SK-N-SH treated with all-trans-retinoic acid at 6 μM for 48 hours (cell line): ENCODE measurements at regions not wholly inside any gene's neighbourhood (a gene's known extent, or its start where the extent isn't known, plus 50 kb on each side); places are given as distances from the start of the nearest gene placed in this dataset.

Experiments used
- ATAC-seq: fragments of 200-7000 bp; cut with Tn5 transposase; 3 replicates; pipeline ENCODE4 v1.9.1; 2020; ENCODE audit warnings: mild to moderate bottlenecking, moderate library complexity
- ARNTL ChIP-seq: fragments of 450-650 bp; formaldehyde crosslinking; IDR thresholded peaks from 2 replicates; pipeline ENCODE4 v1.5.0; 2020; ENCODE audit warnings: low read depth, mild to moderate bottlenecking, moderate library complexity, borderline replicate concordance
- BACH2 ChIP-seq: fragments of 250-450 bp; sonication (Bioruptor Pico); IDR thresholded peaks from 2 replicates; pipeline ENCODE4 v1.9.0; 2021; ENCODE audit warnings: mild to moderate bottlenecking, borderline replicate concordance
- CSDC2 ChIP-seq: fragments of 250-450 bp; sonication (Bioruptor Pico); IDR thresholded peaks from 2 replicates; pipeline ENCODE4 v1.5.0; 2020; ENCODE audit warnings: mild to moderate bottlenecking, moderate library complexity
- ESRRG ChIP-seq: fragments of 250-450 bp; sonication (Bioruptor Pico); IDR thresholded peaks from 2 replicates; pipeline ENCODE4 v1.6.1; 2021; ENCODE audit warnings: mild to moderate bottlenecking
- GLIS3 ChIP-seq: fragments of 250-450 bp; sonication (Bioruptor Pico); IDR thresholded peaks from 2 replicates; pipeline ENCODE4 v1.5.0; 2020; ENCODE audit warnings: mild to moderate bottlenecking, moderate library complexity
- ISL1 ChIP-seq: fragments of 250-450 bp; sonication (Bioruptor Pico); IDR thresholded peaks from 2 replicates; pipeline ENCODE4 v2.1.2; 2022; ENCODE audit warnings: mild to moderate bottlenecking, moderate library complexity
- OSR1 ChIP-seq: fragments of 250-450 bp; sonication (Bioruptor Pico); IDR thresholded peaks from 2 replicates; pipeline ENCODE4 v1.8.0; 2022; ENCODE audit warnings: moderate library complexity, mild to moderate bottlenecking, inconsistent platforms
- PPARA ChIP-seq: fragments of 250-450 bp; sonication (Bioruptor Pico); IDR thresholded peaks from 2 replicates; pipeline ENCODE4 v1.5.0; 2020; ENCODE audit warnings: mild to moderate bottlenecking, borderline replicate concordance
- RARB ChIP-seq: fragments of 250-450 bp; sonication (Bioruptor Pico); IDR thresholded peaks from 2 replicates; pipeline ENCODE4 v1.8.0; 2021; ENCODE audit warnings: mild to moderate bottlenecking, moderate library complexity
- SNAI2 ChIP-seq: fragments of 250-450 bp; sonication (Bioruptor Pico); IDR thresholded peaks from 2 replicates; pipeline ENCODE4 v1.5.0; 2020; ENCODE audit warnings: mild to moderate bottlenecking, moderate library complexity
- TCF4 ChIP-seq: fragments of 250-450 bp; sonication (Bioruptor Pico); IDR thresholded peaks from 2 replicates; pipeline ENCODE4 v1.8.0; 2021; ENCODE audit warnings: mild to moderate bottlenecking, moderate library complexity, borderline replicate concordance
- TOX ChIP-seq: fragments of 250-450 bp; sonication (Bioruptor Pico); IDR thresholded peaks from 2 replicates; pipeline ENCODE4 v1.8.0; 2021; ENCODE audit warnings: mild to moderate bottlenecking, moderate library complexity, borderline replicate concordance
- ZC3H10 ChIP-seq: fragments of 250-450 bp; sonication (Bioruptor Pico); IDR thresholded peaks from 2 replicates; pipeline ENCODE4 v1.5.1; 2021; ENCODE audit warnings: mild to moderate bottlenecking, moderate library complexity
- ZFP3 ChIP-seq: fragments of 250-450 bp; sonication (Bioruptor Pico); IDR thresholded peaks from 2 replicates; pipeline ENCODE4 v1.5.0; 2020; ENCODE audit warnings: mild to moderate bottlenecking, moderate library complexity
- ZFP30 ChIP-seq: fragments of 450-650 bp; formaldehyde crosslinking; IDR thresholded peaks from 2 replicates; pipeline ENCODE4 v1.5.0; 2022; ENCODE audit warnings: mild to moderate bottlenecking, moderate library complexity
- ZNF565 ChIP-seq: fragments of 450-650 bp; formaldehyde crosslinking; conservative IDR thresholded peaks from 2 replicates; pipeline ENCODE4 v1.5.0; 2020; ENCODE audit warnings: low read depth, mild to moderate bottlenecking, moderate library complexity
- ZNF70 ChIP-seq: fragments of 450-650 bp; formaldehyde crosslinking; IDR thresholded peaks from 2 replicates; pipeline ENCODE4 v1.5.0; 2020; ENCODE audit warnings: mild to moderate bottlenecking, moderate library complexity
- ZNF8 ChIP-seq: fragments of 450-650 bp; formaldehyde crosslinking; IDR thresholded peaks from 2 replicates; pipeline ENCODE4 v1.5.0; 2020; ENCODE audit warnings: mild to moderate bottlenecking, moderate library complexity
- TF ChIP-seq, protein P1 (sequence below): fragments of 250-450 bp; sonication (Bioruptor Pico); IDR thresholded peaks from 2 replicates; pipeline ENCODE4 v1.5.1; 2021; ENCODE audit warnings: mild to moderate bottlenecking, moderate library complexity
- TF ChIP-seq, protein P2 (sequence below): fragments of 250-450 bp; sonication (Bioruptor Pico); IDR thresholded peaks from 2 replicates; pipeline ENCODE4 v1.8.0; 2021; ENCODE audit warnings: low read depth, mild to moderate bottlenecking, moderate library complexity, borderline replicate concordance
- TF ChIP-seq, protein P3 (sequence below): fragments of 250-450 bp; sonication (Bioruptor Pico); IDR thresholded peaks from 2 replicates; pipeline ENCODE4 v1.5.1; 2020; ENCODE audit warnings: low read depth, mild to moderate bottlenecking, moderate library complexity
- TF ChIP-seq, protein P4 (sequence below): fragments of 250-450 bp; sonication (Bioruptor Pico); IDR thresholded peaks from 2 replicates; pipeline ENCODE4 v1.8.0; 2020; ENCODE audit warnings: mild to moderate bottlenecking, moderate library complexity, borderline replicate concordance

DNA sequence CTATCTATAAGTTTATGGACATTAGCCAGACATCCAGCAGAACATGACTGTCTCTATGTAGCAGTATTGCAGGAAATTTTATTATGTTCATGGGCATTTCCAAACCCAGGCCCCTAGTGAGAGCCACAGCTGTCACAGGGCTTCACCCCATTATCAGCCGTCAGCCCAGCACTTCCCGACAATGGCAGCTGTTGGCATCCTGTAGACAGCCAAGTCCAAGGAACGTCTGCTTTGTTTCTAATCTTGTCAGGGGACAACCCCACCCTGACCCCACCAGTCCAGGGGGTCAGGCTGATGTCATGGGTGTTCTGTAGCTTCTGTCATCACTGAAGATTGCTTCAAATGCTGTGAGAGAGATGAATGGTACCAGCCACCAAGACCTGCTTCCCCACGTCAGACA is 565.3 kb upstream of the BRINP1 start (continued):
- TF ChIP-seq, protein P1, sequence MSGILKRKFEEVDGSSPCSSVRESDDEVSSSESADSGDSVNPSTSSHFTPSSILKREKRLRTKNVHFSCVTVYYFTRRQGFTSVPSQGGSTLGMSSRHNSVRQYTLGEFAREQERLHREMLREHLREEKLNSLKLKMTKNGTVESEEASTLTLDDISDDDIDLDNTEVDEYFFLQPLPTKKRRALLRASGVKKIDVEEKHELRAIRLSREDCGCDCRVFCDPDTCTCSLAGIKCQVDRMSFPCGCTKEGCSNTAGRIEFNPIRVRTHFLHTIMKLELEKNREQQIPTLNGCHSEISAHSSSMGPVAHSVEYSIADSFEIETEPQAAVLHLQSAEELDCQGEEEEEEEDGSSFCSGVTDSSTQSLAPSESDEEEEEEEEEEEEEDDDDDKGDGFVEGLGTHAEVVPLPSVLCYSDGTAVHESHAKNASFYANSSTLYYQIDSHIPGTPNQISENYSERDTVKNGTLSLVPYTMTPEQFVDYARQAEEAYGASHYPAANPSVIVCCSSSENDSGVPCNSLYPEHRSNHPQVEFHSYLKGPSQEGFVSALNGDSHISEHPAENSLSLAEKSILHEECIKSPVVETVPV (CRISPR knock-in tag) = no peak
- no peak for TF ChIP-seq ZFP30 (CRISPR knock-in tag)
- no peak for TF ChIP-seq ZNF70
- no peak for TF ChIP-seq SNAI2 (CRISPR knock-in tag)
- TF ChIP-seq ZC3H10 = no peak
- TF ChIP-seq OSR1 = no peak
- no peak for TF ChIP-seq ZFP3 (CRISPR knock-in tag)
- no peak for TF ChIP-seq ZNF8 (CRISPR knock-in tag)
- no peak for TF ChIP-seq CSDC2 (CRISPR knock-in tag)
- TF ChIP-seq GLIS3 = no peak
- no peak for TF ChIP-seq ARNTL (CRISPR knock-in tag)
- TF ChIP-seq TOX (CRISPR knock-in tag) = no peak
- TF ChIP-seq ISL1 (CRISPR knock-in tag) = no peak
- TF ChIP-seq, all 23 proteins: peak for 0

DNA sequence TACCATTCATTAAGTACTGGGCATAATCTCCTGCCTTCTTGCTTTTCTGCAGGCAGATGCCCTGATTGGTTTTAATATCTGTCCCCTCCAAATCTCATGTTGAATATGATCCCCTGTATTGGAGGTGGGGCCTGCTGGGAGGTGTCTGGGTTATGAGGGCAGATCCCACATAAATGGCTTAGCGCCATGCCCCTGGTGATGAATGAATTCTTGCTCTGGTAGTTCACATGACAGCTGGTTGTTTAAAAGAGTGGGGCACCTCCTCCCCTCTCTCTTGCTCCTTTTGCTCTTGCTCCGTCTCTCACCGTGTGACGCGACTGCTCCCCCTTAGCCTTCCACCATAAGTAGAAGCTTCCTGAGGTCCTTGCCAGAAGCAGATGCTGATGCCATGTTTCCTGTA is 564.0 kb upstream of the BRINP1 start:
- TF ChIP-seq, protein P1 (CRISPR knock-in tag) = no peak
- no peak for TF ChIP-seq ZNF565 (CRISPR knock-in tag)
- TF ChIP-seq ZNF8 (CRISPR knock-in tag) = no peak
- TF ChIP-seq PPARA (CRISPR knock-in tag) = no peak
- no peak for TF ChIP-seq OSR1
- TF ChIP-seq SNAI2 (CRISPR knock-in tag) = no peak
- no peak for TF ChIP-seq GLIS3
- no peak for TF ChIP-seq ARNTL (CRISPR knock-in tag)
- no peak for TF ChIP-seq ESRRG (CRISPR knock-in tag)
- TF ChIP-seq ZFP30 (CRISPR knock-in tag) = no peak
- TF ChIP-seq BACH2 (CRISPR knock-in tag) = no peak
- no peak for TF ChIP-seq ZFP3 (CRISPR knock-in tag)
- TF ChIP-seq, protein P2, sequence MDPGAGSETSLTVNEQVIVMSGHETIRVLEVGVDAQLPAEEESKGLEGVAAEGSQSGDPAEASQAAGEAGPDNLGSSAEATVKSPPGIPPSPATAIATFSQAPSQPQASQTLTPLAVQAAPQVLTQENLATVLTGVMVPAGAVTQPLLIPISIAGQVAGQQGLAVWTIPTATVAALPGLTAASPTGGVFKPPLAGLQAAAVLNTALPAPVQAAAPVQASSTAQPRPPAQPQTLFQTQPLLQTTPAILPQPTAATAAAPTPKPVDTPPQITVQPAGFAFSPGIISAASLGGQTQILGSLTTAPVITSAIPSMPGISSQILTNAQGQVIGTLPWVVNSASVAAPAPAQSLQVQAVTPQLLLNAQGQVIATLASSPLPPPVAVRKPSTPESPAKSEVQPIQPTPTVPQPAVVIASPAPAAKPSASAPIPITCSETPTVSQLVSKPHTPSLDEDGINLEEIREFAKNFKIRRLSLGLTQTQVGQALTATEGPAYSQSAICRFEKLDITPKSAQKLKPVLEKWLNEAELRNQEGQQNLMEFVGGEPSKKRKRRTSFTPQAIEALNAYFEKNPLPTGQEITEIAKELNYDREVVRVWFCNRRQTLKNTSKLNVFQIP (CRISPR knock-in tag) = no peak
- TF ChIP-seq RARB = no peak
- TF ChIP-seq TCF4 = no peak
- ATAC-seq = no peak

DNA sequence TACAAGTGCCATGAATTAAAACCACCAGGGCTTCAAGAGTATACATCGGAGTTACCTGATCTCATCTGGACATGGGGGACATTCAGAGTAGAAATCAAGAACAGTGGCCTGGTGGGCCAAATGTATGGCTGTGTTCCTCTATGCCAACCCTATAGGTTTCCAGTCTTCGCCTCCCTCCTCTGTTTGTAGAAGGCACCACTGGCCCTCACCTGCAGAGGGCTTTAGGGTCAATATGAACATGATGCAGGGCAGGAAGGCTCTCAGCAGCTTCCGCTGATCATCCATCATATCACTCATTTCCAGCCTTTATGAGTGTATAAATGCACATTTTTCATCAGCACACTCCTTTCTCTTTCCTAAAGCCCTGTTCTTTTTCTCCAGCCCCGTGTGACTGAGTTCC is 555.5 kb upstream of the BRINP1 start:
- no peak for ATAC-seq
- no peak for TF ChIP-seq ARNTL (CRISPR knock-in tag)
- no peak for TF ChIP-seq PPARA (CRISPR knock-in tag)
- no peak for TF ChIP-seq RARB
- TF ChIP-seq, protein P1 (CRISPR knock-in tag) = no peak
- no peak for TF ChIP-seq GLIS3

DNA sequence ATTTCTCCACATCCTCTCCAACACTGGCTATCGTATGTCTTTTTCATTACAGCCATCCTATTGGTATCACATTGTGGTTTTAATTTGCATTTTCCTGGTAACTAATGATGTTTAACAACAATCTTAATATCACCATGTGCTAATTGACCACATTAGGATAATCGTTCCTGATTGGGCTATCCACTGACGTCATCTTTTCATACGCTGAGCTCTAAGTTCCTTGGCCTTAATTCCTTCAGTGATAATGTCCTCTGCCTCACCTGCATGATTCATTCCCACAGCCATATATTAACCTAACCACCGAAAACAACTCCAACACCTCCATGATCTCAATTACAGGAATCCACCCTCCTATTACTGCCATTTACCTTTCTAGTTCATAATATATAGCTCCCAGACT is 547.9 kb upstream of the BRINP1 start:
- no peak for ATAC-seq
- TF ChIP-seq CSDC2 (CRISPR knock-in tag) (no peak), SNAI2 (CRISPR knock-in tag) (no peak), ISL1 (CRISPR knock-in tag) (no peak), ZNF565 (CRISPR knock-in tag) (no peak), RARB (no peak), BACH2 (CRISPR knock-in tag) (no peak)
- TF ChIP-seq, protein P3, sequence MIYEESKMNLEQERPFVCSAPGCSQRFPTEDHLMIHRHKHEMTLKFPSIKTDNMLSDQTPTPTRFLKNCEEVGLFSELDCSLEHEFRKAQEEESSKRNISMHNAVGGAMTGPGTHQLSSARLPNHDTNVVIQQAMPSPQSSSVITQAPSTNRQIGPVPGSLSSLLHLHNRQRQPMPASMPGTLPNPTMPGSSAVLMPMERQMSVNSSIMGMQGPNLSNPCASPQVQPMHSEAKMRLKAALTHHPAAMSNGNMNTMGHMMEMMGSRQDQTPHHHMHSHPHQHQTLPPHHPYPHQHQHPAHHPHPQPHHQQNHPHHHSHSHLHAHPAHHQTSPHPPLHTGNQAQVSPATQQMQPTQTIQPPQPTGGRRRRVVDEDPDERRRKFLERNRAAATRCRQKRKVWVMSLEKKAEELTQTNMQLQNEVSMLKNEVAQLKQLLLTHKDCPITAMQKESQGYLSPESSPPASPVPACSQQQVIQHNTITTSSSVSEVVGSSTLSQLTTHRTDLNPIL (CRISPR knock-in tag) = no peak
- TF ChIP-seq, protein P4, sequence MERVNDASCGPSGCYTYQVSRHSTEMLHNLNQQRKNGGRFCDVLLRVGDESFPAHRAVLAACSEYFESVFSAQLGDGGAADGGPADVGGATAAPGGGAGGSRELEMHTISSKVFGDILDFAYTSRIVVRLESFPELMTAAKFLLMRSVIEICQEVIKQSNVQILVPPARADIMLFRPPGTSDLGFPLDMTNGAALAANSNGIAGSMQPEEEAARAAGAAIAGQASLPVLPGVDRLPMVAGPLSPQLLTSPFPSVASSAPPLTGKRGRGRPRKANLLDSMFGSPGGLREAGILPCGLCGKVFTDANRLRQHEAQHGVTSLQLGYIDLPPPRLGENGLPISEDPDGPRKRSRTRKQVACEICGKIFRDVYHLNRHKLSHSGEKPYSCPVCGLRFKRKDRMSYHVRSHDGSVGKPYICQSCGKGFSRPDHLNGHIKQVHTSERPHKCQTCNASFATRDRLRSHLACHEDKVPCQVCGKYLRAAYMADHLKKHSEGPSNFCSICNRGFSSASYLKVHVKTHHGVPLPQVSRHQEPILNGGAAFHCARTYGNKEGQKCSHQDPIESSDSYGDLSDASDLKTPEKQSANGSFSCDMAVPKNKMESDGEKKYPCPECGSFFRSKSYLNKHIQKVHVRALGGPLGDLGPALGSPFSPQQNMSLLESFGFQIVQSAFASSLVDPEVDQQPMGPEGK (CRISPR knock-in tag) = no peak
- TF ChIP-seq, protein P1 (CRISPR knock-in tag) = no peak
